H1 (cell line): ENCODE measurements at regions not wholly inside any gene's neighbourhood (a gene's known extent, or its start where the extent isn't known, plus 50 kb on each side); places are given as distances from the start of the nearest gene placed in this dataset.

ENCODE experiments used
- GTF2F1 ChIP-seq: IDR thresholded peaks from 2 replicates; pipeline ENCODE4 v1.6.1; 2012; ENCODE audit warnings: low read depth, low read length, improper control_type of control experiment, borderline replicate concordance
- KDM4A ChIP-seq: IDR thresholded peaks from one replicate; pipeline ENCODE4 v1.7.1; 2012; ENCODE audit warnings: low read depth, mild to moderate bottlenecking, moderate library complexity, low read length, inconsistent platforms; ENCODE audit not compliant: severe bottlenecking
- PHF8 ChIP-seq: fragments of 200-600 bp; sonication (generic); conservative IDR thresholded peaks from 2 replicates; pipeline ENCODE4 v1.7.1; 2012; ENCODE audit warnings: low read depth, mild to moderate bottlenecking, inconsistent platforms, low read length, moderate library complexity
- TAF1 ChIP-seq: IDR thresholded peaks from 2 replicates; pipeline ENCODE4 v1.6.1; 2011; ENCODE audit warnings: mild to moderate bottlenecking, low read depth, low read length
- TF ChIP-seq, protein P1 (sequence below): IDR thresholded peaks from 2 replicates; pipeline ENCODE4 v1.6.1; 2012; ENCODE audit warnings: low read length, inconsistent platforms

DNA sequence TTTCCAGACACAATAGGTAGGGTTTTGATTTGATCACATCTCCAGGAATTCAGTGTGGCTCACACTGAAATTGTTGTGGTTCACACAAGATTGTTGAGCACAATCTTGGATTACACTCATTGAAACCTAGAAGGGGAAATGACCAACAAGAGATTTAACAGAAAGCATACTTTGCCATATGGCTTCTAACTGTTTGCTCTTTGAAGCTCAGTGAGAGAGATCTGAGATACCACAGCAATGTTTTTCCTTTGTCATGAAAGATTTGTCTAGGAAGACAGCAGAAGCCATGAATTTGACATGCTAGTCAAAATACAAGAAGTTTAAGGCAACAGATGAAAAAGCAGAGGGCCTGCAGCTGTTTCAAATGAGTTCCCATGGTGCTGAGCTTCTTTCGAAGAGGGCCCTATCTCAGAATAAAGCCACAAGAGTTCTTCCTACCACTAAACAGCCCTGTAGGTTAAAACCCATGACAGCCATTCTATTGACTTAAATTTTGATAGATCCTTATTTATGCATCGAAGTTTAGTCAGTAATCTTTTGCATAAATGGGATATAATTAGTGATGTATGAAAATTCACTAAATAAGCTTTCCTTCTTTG lies 650.4 kb downstream of the LTN1 start (continued):
- TF ChIP-seq GTF2F1 (no peak), PHF8 (no peak), TAF1 (no peak), KDM4A (no peak)
- TF ChIP-seq, protein P1, sequence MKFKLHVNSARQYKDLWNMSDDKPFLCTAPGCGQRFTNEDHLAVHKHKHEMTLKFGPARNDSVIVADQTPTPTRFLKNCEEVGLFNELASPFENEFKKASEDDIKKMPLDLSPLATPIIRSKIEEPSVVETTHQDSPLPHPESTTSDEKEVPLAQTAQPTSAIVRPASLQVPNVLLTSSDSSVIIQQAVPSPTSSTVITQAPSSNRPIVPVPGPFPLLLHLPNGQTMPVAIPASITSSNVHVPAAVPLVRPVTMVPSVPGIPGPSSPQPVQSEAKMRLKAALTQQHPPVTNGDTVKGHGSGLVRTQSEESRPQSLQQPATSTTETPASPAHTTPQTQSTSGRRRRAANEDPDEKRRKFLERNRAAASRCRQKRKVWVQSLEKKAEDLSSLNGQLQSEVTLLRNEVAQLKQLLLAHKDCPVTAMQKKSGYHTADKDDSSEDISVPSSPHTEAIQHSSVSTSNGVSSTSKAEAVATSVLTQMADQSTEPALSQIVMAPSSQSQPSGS = no peak
